HUDEP-2 (cell line): ENCODE measurements at regions not wholly inside any gene's neighbourhood (a gene's known extent, or its start where the extent isn't known, plus 50 kb on each side); places are given as distances from the start of the nearest gene placed in this dataset.
"Not testable (repeated sequence)": the region's sequence is repeated elsewhere in the genome, so short reads cannot be mapped to it uniquely, and the experiment has no call there.

Source experiments
- DNase-seq, 76 experiments: peaks; one replicate each; lab custom pipeline; 2025; ENCODE audit not compliant: unreplicated experiment in 76 of 76; lab: John Stamatoyannopoulos, UW

DNA sequence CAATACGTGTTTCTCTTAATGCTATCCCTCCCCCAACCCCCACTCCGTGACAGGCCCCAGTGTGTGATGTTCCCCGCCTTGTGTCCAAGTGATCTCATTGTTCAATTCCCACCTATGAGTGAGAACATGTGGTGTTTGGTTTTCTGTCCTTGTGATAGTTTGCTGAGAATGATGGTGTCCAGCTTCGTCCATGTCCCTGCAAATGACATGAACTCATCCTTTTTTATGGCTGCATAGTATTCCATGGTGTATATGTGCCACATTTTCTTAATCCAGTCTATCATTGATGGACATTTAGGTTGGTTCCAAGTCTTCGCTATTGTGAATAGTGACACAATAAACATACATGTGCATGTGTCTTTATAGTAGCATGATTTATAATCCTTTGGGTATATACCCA lies 52.5 kb downstream of the KIAA0408 start:
- not testable (repeated sequence) for DNase-seq

DNA sequence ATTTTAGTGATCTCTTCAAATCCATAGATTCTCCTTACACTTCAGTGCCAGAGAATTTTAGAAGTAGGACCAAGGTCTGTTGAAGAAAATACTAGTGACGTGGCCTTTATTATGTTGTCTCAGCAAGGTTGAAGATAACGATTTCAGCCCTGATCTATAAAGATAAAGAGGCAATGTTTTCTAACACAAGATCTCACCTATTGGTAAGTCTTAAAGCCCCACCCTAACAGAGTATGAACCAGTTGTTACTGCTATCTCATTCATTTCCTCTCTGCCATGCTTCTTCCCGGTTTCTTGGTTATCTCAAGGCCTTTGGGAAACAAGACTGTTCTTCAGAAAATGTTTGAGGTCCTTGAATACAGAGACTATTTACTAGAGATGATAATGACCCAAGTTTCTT lies 53.1 kb downstream of the KIAA0408 start:
- no peak for DNase-seq

DNA sequence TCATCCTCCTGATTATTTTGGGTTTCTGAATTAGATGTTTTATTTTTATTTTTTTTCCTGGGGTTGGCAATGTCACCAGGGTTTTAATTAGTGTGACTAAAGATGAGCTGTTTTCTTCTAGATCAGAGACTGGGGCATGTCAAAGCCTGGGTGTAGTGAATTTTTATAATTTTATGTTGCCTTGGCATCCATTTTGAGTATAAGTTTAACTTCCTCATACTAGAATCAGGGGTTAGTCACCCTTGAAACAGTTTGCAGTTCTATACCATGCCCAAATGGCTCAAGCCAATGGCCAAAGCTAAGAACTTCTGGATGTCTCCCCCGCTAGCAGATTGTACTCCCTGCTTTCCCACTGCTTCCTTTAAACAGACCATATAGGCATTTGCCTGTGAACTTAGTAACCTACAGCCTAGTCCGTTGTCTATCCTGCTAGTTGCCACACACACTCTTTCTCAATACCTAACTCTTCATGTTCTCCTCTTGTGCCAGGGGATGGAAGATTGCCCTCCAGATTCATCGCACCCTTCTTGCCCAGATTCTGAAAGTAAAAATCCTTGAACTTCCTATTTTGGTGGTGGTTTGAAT lies 54.5 kb downstream of the KIAA0408 start:
- DNase-seq, result no peak

DNA sequence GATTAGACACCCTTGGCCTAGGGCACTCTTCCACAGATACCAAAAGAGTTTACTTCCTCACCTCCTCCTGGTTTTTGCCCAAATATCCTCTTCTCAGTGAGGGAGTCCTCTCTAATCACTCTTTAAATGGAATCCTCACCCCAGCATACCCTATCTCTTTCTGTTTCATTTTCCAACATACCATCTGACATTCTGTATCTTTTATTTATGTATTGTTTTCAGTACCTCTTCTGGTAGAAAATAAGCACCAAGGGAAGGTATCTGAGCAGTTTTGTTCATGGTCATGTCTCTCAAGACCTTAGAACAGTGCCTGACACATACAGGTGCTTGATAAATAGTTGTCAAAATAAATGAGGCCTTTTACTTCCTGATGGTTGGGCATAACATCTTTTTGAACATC lies 55.1 kb downstream of the KIAA0408 start:
- no peak for DNase-seq

DNA sequence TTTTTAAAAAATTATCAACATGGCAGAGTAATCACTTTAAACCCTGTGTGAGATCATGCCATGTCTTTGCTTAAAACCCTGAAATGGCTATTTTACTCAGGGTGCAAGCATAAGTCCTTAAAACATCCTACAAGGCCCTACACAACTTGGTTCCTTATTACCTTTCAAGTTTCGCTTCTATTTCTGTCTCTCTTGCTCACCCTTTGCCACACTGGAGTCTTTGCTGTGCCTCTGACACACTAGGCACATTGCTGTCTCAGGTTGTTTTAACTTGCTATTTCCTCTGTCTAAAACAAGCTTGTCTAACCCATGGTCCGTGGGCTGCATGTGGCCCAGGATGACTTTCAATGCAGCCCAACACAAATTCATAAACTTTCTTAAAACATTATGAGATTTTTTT lies 55.6 kb downstream of the KIAA0408 start:
- DNase-seq, result peak in 1 of 76 experiments; percentile 15

DNA sequence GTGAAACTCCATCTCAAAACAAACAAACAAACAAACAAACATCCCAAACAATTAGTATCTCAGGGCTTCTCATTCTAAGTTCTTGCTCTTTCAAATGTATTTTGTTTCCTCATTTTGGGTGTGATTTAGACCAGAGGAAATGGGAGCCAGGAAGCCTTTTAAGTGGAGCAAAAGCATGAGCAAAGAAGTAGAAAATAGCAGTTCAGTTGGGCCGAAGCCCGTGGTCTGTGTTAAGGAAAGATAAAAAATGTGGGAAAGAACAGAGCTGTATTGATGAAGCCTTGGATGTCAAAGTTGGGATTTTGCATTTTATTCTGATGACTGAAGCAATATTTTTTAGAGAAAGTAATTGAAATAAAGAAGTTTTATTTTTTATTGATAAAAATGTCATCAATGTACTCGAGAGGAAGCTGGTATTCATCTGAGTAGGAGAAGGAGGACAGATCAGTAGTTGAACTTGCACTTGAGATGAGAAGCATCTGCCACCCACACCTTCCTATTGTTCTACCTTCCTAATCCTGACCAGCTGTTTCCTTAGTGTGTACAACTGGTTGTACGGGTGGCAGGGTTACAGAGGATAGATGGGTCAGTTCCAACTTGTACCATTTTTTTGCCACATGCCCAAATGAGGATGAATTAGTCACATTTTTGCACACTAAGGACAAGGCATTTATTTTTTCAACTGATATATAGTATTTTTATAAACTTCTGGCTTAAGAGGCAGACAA lies 56.1 kb downstream of the KIAA0408 start:
- no peak for DNase-seq

DNA sequence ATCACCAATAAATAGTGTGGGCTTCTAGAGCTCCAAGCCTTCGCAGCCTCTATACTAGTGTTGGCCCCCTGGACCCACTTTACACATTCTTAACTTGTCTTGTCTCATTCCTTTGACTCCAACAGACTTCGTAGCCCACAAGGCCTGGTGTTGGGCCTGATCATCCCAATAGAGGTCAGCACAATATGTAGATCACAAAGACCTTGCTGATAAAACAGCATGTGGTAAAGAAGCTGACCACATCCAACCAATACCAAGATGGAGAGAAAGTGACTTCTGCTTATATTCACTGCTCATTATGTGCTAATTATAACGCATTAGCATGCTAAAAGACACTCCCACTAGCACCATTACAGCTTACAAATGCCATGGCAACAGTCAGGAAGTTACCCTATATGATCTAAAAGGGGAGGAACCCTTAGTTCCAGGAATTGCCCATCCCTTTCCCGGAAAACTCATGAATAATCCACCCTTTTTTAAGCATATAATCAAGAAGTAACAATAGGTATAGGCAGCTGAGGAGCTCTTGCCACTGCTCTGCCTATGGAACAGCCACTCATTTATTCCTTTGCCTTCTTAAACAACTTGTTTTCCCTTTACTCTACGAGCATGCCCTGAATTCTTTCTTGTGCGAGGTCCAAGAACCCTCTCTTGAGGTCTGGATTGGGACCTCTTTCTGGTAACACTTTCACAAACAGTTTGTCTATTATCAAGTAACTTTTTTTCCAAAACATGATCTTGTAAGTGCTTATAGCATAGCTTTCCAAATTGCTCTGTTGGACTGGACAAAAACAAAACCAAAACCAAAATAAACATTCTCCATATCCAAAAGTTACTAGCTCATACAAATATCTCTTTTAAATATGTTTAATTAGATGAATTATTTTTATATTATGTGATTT lies 54.6 kb upstream of the ECHDC1 start:
- DNase-seq, result peak in 7 of 76 experiments; percentile 4 to 55 (median 9)

DNA sequence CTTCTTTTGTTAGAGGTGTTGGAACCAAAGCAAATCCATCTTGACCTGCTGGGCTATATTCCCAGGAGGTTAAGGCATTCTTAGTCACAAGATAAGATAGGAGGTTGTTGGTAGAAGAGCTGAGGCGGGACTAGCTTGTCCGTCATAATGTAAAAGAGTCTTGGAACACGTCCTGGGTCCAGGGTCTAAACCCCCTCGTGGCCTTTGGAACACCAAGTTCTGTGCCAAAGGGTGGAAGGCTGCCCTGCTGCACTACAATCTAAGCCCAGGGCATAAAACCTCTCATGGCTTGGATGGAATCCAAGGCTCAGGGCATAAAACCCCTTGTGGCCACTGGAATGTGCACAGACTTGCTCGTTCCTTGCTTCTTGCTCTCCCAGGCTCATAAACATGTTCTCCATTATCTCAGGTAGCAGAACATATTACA lies 53.8 kb upstream of the ECHDC1 start:
- DNase-seq, result peak in 2 of 76 experiments; percentile 7 to 9
